ENCODE measurements at regions not wholly inside any gene's neighbourhood (a gene's known extent, or its start where the extent isn't known, plus 50 kb on each side); places are given as distances from the start of the nearest gene placed in this dataset.
"Not testable (repeated sequence)": the region's sequence is repeated elsewhere in the genome, so short reads cannot be mapped to it uniquely, and the experiment has no call there.

- Histone ChIP-seq H3K27me3 (ENCODE audit: control insufficient read depth, insufficient read depth, low read length) (no peaks in the 10 kb centered on the region), H3K4me2 (ENCODE audit: low read length) (no peak overlapping the region), H3K4me1 (ENCODE audit: control insufficient read depth, insufficient read depth, low read length) (peaks cover 61% of the 10 kb centered on the region), H3K9ac (ENCODE audit: low read depth, low read length) (no peak overlapping the region), H3K4me3 (ENCODE audit: low read length) (no peak overlapping the region), H3K9me3 (replicated peaks; ENCODE audit: low read length) (no peaks in the 10 kb centered on the region), H3K36me3 (ENCODE audit: insufficient read depth, low read length) (no peaks in the 10 kb centered on the region)
These were observed 451.2 kb downstream of the MIAT start for GRCh38 chr22:27108425-27109114.

GRCh38 chr22:27109406-27109805 lies 452.0 kb downstream of the MIAT start:
- H3K4me2 ChIP-seq (ENCODE audit: low read length); H3K27me3 ChIP-seq (ENCODE audit: control insufficient read depth, insufficient read depth, low read length); H3K36me3 ChIP-seq (ENCODE audit: insufficient read depth, low read length); H3K4me3 ChIP-seq (ENCODE audit: low read length); H3K9ac ChIP-seq (ENCODE audit: low read depth, low read length); H3K9me3 ChIP-seq (replicated peaks; ENCODE audit: low read length): not testable (repeated sequence)
- H3K4me1 ChIP-seq (ENCODE audit: control insufficient read depth, insufficient read depth, low read length) = peaks cover 66% of the 10 kb centered on the region

GRCh38 chr22:27110665-27111451 lies 453.5 kb downstream of the MIAT start:
- H3K36me3 ChIP-seq (ENCODE audit: insufficient read depth, low read length) = no peaks in the 10 kb centered on the region
- H3K4me3 ChIP-seq (ENCODE audit: low read length) = no peak overlapping the region
- no peak overlapping the region for H3K9ac ChIP-seq (ENCODE audit: low read depth, low read length)
- H3K4me1 ChIP-seq (ENCODE audit: control insufficient read depth, insufficient read depth, low read length) = peaks cover 65% of the 10 kb centered on the region
- H3K27me3 ChIP-seq (ENCODE audit: control insufficient read depth, insufficient read depth, low read length) = no peaks in the 10 kb centered on the region
- H3K9me3 ChIP-seq (replicated peaks; ENCODE audit: low read length) = no peaks in the 10 kb centered on the region
- H3K4me2 ChIP-seq (ENCODE audit: low read length) = no peak overlapping the region

- Histone ChIP-seq H3K4me3 (ENCODE audit: low read length) (no peak overlapping the region), H3K9ac (ENCODE audit: low read depth, low read length) (no peak overlapping the region), H3K36me3 (ENCODE audit: insufficient read depth, low read length) (no peaks in the 10 kb centered on the region), H3K4me1 (ENCODE audit: control insufficient read depth, insufficient read depth, low read length) (peaks cover 61% of the 10 kb centered on the region), H3K4me2 (ENCODE audit: low read length) (no peak overlapping the region), H3K9me3 (replicated peaks; ENCODE audit: low read length) (no peaks in the 10 kb centered on the region), H3K27me3 (ENCODE audit: control insufficient read depth, insufficient read depth, low read length) (no peaks in the 10 kb centered on the region)
These were observed 454.6 kb downstream of the MIAT start for GRCh38 chr22:27111796-27112672.

- Histone ChIP-seq H3K9me3 (replicated peaks; ENCODE audit: low read length) (no peaks in the 10 kb centered on the region), H3K36me3 (ENCODE audit: insufficient read depth, low read length) (no peaks in the 10 kb centered on the region), H3K9ac (ENCODE audit: low read depth, low read length) (peak overlapping the region; percentile 33), H3K4me2 (ENCODE audit: low read length) (peak overlapping the region; percentile 21), H3K4me3 (ENCODE audit: low read length) (no peak overlapping the region), H3K4me1 (ENCODE audit: control insufficient read depth, insufficient read depth, low read length) (peaks cover 49% of the 10 kb centered on the region), H3K27me3 (ENCODE audit: control insufficient read depth, insufficient read depth, low read length) (no peaks in the 10 kb centered on the region)
These were observed 455.8 kb downstream of the MIAT start for GRCh38 chr22:27113211-27113635.

- Histone ChIP-seq H3K9ac (ENCODE audit: low read depth, low read length) (no peak overlapping the region), H3K4me1 (ENCODE audit: control insufficient read depth, insufficient read depth, low read length) (peaks cover 45% of the 10 kb centered on the region), H3K4me2 (ENCODE audit: low read length) (no peak overlapping the region)
These were observed 456.3 kb downstream of the MIAT start for GRCh38 chr22:27113641-27114040.

GRCh38 chr22:27114186-27114585 lies 456.8 kb downstream of the MIAT start:
- Histone ChIP-seq H3K4me1 (ENCODE audit: control insufficient read depth, insufficient read depth, low read length) (peaks cover 44% of the 10 kb centered on the region), H3K27me3 (ENCODE audit: control insufficient read depth, insufficient read depth, low read length) (no peaks in the 10 kb centered on the region)

More at GRCh38 chr22:27113641-27114040, 456.3 kb downstream of the MIAT start:
- Histone ChIP-seq H3K9me3 (replicated peaks; ENCODE audit: low read length) (no peaks in the 10 kb centered on the region), H3K4me3 (ENCODE audit: low read length) (no peak overlapping the region), H3K27me3 (ENCODE audit: control insufficient read depth, insufficient read depth, low read length) (no peaks in the 10 kb centered on the region), H3K36me3 (ENCODE audit: insufficient read depth, low read length) (no peaks in the 10 kb centered on the region)

GRCh38 chr22:27115410-27115809 lies 458.0 kb downstream of the MIAT start:
- Histone ChIP-seq H3K9me3 (replicated peaks; ENCODE audit: low read length) (no peaks in the 10 kb centered on the region), H3K36me3 (ENCODE audit: insufficient read depth, low read length) (no peaks in the 10 kb centered on the region), H3K4me1 (ENCODE audit: control insufficient read depth, insufficient read depth, low read length) (peaks cover 44% of the 10 kb centered on the region), H3K9ac (ENCODE audit: low read depth, low read length) (no peak overlapping the region), H3K4me3 (ENCODE audit: low read length) (no peak overlapping the region), H3K27me3 (ENCODE audit: control insufficient read depth, insufficient read depth, low read length) (no peaks in the 10 kb centered on the region), H3K4me2 (ENCODE audit: low read length) (peak overlapping the region; percentile 8)

More at GRCh38 chr22:27114186-27114585, 456.8 kb downstream of the MIAT start:
- no peak overlapping the region for H3K4me3 ChIP-seq (ENCODE audit: low read length)
- H3K9ac ChIP-seq (ENCODE audit: low read depth, low read length) = no peak overlapping the region
- no peak overlapping the region for H3K4me2 ChIP-seq (ENCODE audit: low read length)
- no peaks in the 10 kb centered on the region for H3K9me3 ChIP-seq (replicated peaks; ENCODE audit: low read length)
- H3K36me3 ChIP-seq (ENCODE audit: insufficient read depth, low read length) = no peaks in the 10 kb centered on the region

GRCh38 chr22:27115816-27116256 lies 458.4 kb downstream of the MIAT start:
- no peaks in the 10 kb centered on the region for H3K9me3 ChIP-seq (replicated peaks; ENCODE audit: low read length)
- H3K9ac ChIP-seq (ENCODE audit: low read depth, low read length) = peak overlapping the region; percentile 4

GRCh38 chr22:27116312-27117086 lies 459.1 kb downstream of the MIAT start:
- H3K4me3 ChIP-seq (ENCODE audit: low read length) = no peak overlapping the region
- H3K27me3 ChIP-seq (ENCODE audit: control insufficient read depth, insufficient read depth, low read length) = no peaks in the 10 kb centered on the region
- H3K36me3 ChIP-seq (ENCODE audit: insufficient read depth, low read length) = no peaks in the 10 kb centered on the region
- H3K9me3 ChIP-seq (replicated peaks; ENCODE audit: low read length) = no peaks in the 10 kb centered on the region
- peak overlapping the region; percentile 34 for H3K4me2 ChIP-seq (ENCODE audit: low read length)
- H3K9ac ChIP-seq (ENCODE audit: low read depth, low read length) = peak overlapping the region; percentile 4
- peaks cover 33% of the 10 kb centered on the region for H3K4me1 ChIP-seq (ENCODE audit: control insufficient read depth, insufficient read depth, low read length)

More at GRCh38 chr22:27115816-27116256, 458.4 kb downstream of the MIAT start:
- Histone ChIP-seq H3K4me2 (ENCODE audit: low read length) (peak overlapping the region; percentile 34), H3K36me3 (ENCODE audit: insufficient read depth, low read length) (no peaks in the 10 kb centered on the region), H3K4me1 (ENCODE audit: control insufficient read depth, insufficient read depth, low read length) (peaks cover 39% of the 10 kb centered on the region), H3K4me3 (ENCODE audit: low read length) (no peak overlapping the region), H3K27me3 (ENCODE audit: control insufficient read depth, insufficient read depth, low read length) (no peaks in the 10 kb centered on the region)

Measured in skeletal muscle satellite cell (primary cell).